D721Med (cell line): ENCODE measurements at regions not wholly inside any gene's neighbourhood (a gene's known extent, or its start where the extent isn't known, plus 50 kb on each side); places are given as distances from the start of the nearest gene placed in this dataset.

Experiments
- DNase-seq: peaks from one replicate; pipeline ENCODE4 v3.0.0; 2011; ENCODE audit warnings: low spot score; ENCODE audit not compliant: insufficient read length
- FAIRE-seq: peaks from 2 replicates; lab custom pipeline; 2011; peaks lifted over from hg19 to GRCh38; lab: Jason Lieb, UNC
- CTCF ChIP-seq: IDR thresholded peaks from 2 replicates; pipeline ENCODE4 v1.5.1; 2012; ENCODE audit warnings: mild to moderate bottlenecking, control low read depth; ENCODE audit not compliant: insufficient read depth; ENCODE audit errors: missing control alignments

- no peak for TF ChIP-seq CTCF
- FAIRE-seq: no peak
These were observed 110.5 kb downstream of the PMP22 start for GRCh38 chr17:15154618-15155017.

GRCh38 chr17:15145621-15146020, 119.5 kb downstream of the PMP22 start:
- no peak for TF ChIP-seq CTCF
- DNase-seq (no peak), FAIRE-seq (no peak)

More at GRCh38 chr17:15154618-15155017, 110.5 kb downstream of the PMP22 start:
- no peak for DNase-seq

DNA sequence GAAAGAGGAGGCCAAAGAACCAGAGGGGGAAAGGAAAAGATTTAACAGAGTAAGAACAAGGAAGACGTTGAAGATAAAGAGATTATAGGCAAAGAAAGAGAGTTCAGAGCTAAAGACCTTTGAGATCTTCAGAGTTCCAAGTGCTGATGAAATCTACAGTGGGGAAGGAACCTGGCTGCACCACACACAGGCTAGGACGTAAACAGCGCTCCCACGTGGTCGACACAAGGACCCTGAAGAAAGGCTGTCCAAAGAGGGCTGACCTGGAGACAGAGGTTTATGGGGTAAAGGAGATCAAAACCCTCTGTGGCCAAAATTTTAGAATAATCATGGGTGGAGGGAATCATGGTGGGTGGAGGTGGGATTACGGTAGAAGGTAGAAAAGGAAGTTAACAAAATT, 121.6 kb downstream of the PMP22 start:
- FAIRE-seq (no peak), DNase-seq (no peak)
- no peak for TF ChIP-seq CTCF

DNA sequence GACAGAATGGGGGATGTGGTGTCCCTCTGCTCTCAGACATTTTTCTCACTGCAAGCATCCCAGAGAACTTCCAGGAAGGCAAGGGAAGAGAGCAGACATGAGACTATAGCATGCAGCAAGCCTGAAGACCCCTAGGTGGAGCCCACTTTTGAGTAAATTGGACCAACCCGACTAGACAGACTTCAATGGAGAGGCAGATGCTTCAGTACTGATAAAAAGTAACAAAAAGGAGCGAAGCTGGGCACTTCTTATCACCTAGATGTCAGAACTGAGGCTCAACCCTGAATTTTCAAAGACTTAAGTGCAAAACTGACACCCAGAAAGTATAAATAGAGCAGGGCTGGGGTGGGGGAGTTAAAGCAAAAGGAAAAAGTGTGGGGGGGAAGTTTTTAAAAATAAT, 130.8 kb downstream of the PMP22 start:
- no peak for TF ChIP-seq CTCF
- no peak for DNase-seq
- FAIRE-seq: no peak

- TF ChIP-seq CTCF: no peak
- DNase-seq (no peak), FAIRE-seq (no peak)
These were observed 131.3 kb downstream of the PMP22 start for GRCh38 chr17:15133826-15134225.

DNA sequence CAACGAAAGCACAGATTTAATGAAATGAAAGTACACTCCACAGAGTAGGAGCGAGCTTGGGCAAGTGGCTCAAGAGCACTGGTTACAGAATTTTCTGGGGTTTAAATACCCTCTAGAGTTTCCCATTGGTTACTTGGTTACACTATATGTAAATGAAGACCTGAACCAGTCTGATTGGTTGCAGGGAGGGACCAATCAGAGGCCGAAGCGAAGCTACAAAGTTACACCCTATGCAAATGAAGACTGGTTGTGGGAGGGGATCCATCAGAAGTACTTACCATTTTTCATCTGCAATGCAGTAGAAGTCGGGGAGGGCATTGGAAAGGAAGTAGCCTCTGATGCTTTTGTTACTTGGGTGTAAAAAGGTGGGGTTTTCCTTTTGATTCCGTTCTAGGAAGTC, 132.0 kb downstream of the PMP22 start:
- FAIRE-seq (no peak), DNase-seq (no peak)
- TF ChIP-seq CTCF: no peak

DNA sequence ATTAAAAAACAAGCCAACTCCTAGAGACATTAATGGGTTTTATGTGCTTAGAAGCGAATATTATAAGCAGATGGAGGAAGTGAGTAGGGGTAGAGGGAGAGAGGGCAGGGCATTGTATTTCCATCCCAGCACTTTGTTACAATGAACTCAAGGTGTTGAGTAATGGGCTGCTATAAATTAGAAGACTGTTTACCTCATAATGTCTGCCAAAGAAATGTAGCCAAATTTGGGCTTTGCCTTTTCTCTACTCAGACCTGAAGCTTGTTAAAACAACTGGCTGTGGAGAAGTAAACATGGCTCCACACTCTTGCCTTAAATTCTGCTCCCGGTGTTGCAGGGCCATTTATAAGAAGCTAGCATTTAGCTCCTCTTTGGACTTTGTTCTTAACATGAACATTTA, 134.7 kb downstream of the PMP22 start:
- no peak for TF ChIP-seq CTCF
- FAIRE-seq: no peak
- DNase-seq: no peak
